ENCODE measurements at regions not wholly inside any gene's neighbourhood (a gene's known extent, or its start where the extent isn't known, plus 50 kb on each side); places are given as distances from the start of the nearest gene placed in this dataset.

GRCh38 chr18:51833850-51834249 lies 506.1 kb upstream of the DCC start:
- Histone ChIP-seq H3K4me3 (ENCODE audit: low read length) (no peak overlapping the region), H3K4me1 (ENCODE audit: control insufficient read depth, insufficient read depth, low read length) (no peaks in the 10 kb centered on the region), H3K36me3 (ENCODE audit: control insufficient read depth, insufficient read depth, low read length) (no peaks in the 10 kb centered on the region), H3K27ac (ENCODE audit: low read depth, low read length) (no peak overlapping the region), H3K27me3 (ENCODE audit: control insufficient read depth, insufficient read depth, low read length, poor library complexity, severe bottlenecking) (no peaks in the 10 kb centered on the region), H3K9ac (ENCODE audit: extremely low read depth, low read length, poor library complexity, severe bottlenecking) (no peak overlapping the region), H3K9me3 (ENCODE audit: control insufficient read depth, low read length) (no peaks in the 10 kb centered on the region)
- WGBS, 2 experiments (ENCODE audit: insufficient coverage in 1 of 2, insufficient read length in 1 of 2): 93 to 100% methylated on average over 4 to 6 of the region's 6 CpGs
- no peak overlapping the region for H3K27ac Mint-ChIP-seq
- H3K36me3 Mint-ChIP-seq (ENCODE audit: low read depth): no peaks in the 10 kb centered on the region
- DNase-seq: no peak
- no peaks in the 10 kb centered on the region for H3K27me3 Mint-ChIP-seq (ENCODE audit: insufficient read depth)
- H3K4me1 Mint-ChIP-seq: peaks cover 8% of the 10 kb centered on the region
- H3K4me3 Mint-ChIP-seq: no peak overlapping the region
- peaks cover 9% of the 10 kb centered on the region for H3K9me3 Mint-ChIP-seq
- TF ChIP-seq, protein P1, sequence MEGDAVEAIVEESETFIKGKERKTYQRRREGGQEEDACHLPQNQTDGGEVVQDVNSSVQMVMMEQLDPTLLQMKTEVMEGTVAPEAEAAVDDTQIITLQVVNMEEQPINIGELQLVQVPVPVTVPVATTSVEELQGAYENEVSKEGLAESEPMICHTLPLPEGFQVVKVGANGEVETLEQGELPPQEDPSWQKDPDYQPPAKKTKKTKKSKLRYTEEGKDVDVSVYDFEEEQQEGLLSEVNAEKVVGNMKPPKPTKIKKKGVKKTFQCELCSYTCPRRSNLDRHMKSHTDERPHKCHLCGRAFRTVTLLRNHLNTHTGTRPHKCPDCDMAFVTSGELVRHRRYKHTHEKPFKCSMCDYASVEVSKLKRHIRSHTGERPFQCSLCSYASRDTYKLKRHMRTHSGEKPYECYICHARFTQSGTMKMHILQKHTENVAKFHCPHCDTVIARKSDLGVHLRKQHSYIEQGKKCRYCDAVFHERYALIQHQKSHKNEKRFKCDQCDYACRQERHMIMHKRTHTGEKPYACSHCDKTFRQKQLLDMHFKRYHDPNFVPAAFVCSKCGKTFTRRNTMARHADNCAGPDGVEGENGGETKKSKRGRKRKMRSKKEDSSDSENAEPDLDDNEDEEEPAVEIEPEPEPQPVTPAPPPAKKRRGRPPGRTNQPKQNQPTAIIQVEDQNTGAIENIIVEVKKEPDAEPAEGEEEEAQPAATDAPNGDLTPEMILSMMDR (conservative IDR thresholded peaks at IDR 0.05): no peak

- Histone ChIP-seq H3K27ac (ENCODE audit: low read depth, low read length) (no peak overlapping the region), H3K9ac (ENCODE audit: extremely low read depth, low read length, poor library complexity, severe bottlenecking) (no peak overlapping the region), H3K4me3 (ENCODE audit: low read length) (no peak overlapping the region), H3K27me3 (ENCODE audit: control insufficient read depth, insufficient read depth, low read length, poor library complexity, severe bottlenecking) (no peaks in the 10 kb centered on the region), H3K4me1 (ENCODE audit: control insufficient read depth, insufficient read depth, low read length) (no peaks in the 10 kb centered on the region), H3K36me3 (ENCODE audit: control insufficient read depth, insufficient read depth, low read length) (no peaks in the 10 kb centered on the region), H3K9me3 (ENCODE audit: control insufficient read depth, low read length) (no peaks in the 10 kb centered on the region)
- TF ChIP-seq, protein P1 (conservative IDR thresholded peaks at IDR 0.05): no peak
- WGBS, 2 experiments (ENCODE audit: insufficient coverage in 1 of 2, insufficient read length in 1 of 2): 89 to 93% methylated on average over 2 of the region's 2 CpGs
- H3K27me3 Mint-ChIP-seq (ENCODE audit: insufficient read depth): no peaks in the 10 kb centered on the region
- H3K27ac Mint-ChIP-seq: no peak overlapping the region
- no peak for DNase-seq
- H3K9me3 Mint-ChIP-seq: peaks cover 18% of the 10 kb centered on the region
- peaks cover 3% of the 10 kb centered on the region for H3K36me3 Mint-ChIP-seq (ENCODE audit: low read depth)
- H3K4me1 Mint-ChIP-seq: no peaks in the 10 kb centered on the region
- H3K4me3 Mint-ChIP-seq: no peak overlapping the region
Observed at GRCh38 chr18:51848702-51849101, 491.3 kb upstream of the DCC start.

- Mint-ChIP-seq H3K4me3 (no peak overlapping the region), H3K27me3 (ENCODE audit: insufficient read depth) (no peaks in the 10 kb centered on the region), H3K27ac (no peak overlapping the region), H3K9me3 (no peaks in the 10 kb centered on the region), H3K4me1 (peaks cover 8% of the 10 kb centered on the region), H3K36me3 (ENCODE audit: low read depth) (no peaks in the 10 kb centered on the region)
- DNase-seq: no peak
- H3K9ac ChIP-seq (ENCODE audit: extremely low read depth, low read length, poor library complexity, severe bottlenecking): no peak overlapping the region
- no peaks in the 10 kb centered on the region for H3K4me1 ChIP-seq (ENCODE audit: control insufficient read depth, insufficient read depth, low read length)
- TF ChIP-seq, protein P1 (conservative IDR thresholded peaks at IDR 0.05): no peak
- H3K36me3 ChIP-seq (ENCODE audit: control insufficient read depth, insufficient read depth, low read length): no peaks in the 10 kb centered on the region
- H3K27ac ChIP-seq (ENCODE audit: low read depth, low read length): no peak overlapping the region
- H3K4me3 ChIP-seq (ENCODE audit: low read length): no peak overlapping the region
- H3K27me3 ChIP-seq (ENCODE audit: control insufficient read depth, insufficient read depth, low read length, poor library complexity, severe bottlenecking): no peaks in the 10 kb centered on the region
- no peaks in the 10 kb centered on the region for H3K9me3 ChIP-seq (ENCODE audit: control insufficient read depth, low read length)
Observed at GRCh38 chr18:51852681-51853080, 487.3 kb upstream of the DCC start.
